Neural progenitor cell (in vitro differentiated cells): ENCODE measurements at regions not wholly inside any gene's neighbourhood (a gene's known extent, or its start where the extent isn't known, plus 50 kb on each side); places are given as distances from the start of the nearest gene placed in this dataset.

Experiments
- CTCF ChIP-seq: fragments of 200-600 bp; sonication (generic); IDR thresholded peaks from 2 replicates; pipeline ENCODE4 v1.5.1; 2017; ENCODE audit warnings: antibody characterized with exemption, mild to moderate bottlenecking
- EZH2 ChIP-seq: fragments of 200-600 bp; sonication (generic); IDR thresholded peaks from 2 replicates; pipeline ENCODE4 v1.6.1; 2017; ENCODE audit warnings: antibody characterized with exemption, mild to moderate bottlenecking, moderate library complexity

GRCh38 chr15:26013981-26014380, 150.9 kb upstream of the ATP10A start:
- TF ChIP-seq CTCF (no peak), EZH2 (no peak)
